Posterior vena cava (tissue), 2 donors: ENCODE measurements at regions not wholly inside any gene's neighbourhood (a gene's known extent, or its start where the extent isn't known, plus 50 kb on each side); places are given as distances from the start of the nearest gene placed in this dataset.
"Not testable (repeated sequence)": the region's sequence is repeated elsewhere in the genome, so short reads cannot be mapped to it uniquely, and the experiment has no call there.

Source experiments
- DNase-seq: peaks from one replicate; pipeline ENCODE4 v3.0.0-alpha.2; 2020; ENCODE audit warnings: low spot score
- intact Hi-C, 2 donors: fragments of 100-400 bp; cut with DNase I; formaldehyde crosslinking; loops; one replicate each; pipeline versions ENCODE4 v1.14.1 to v1.14.2; 2022 to 2023
- donor health status: DM: yes; HTN: yes; CAD: no.
- donor health status: DM: yes; HTN: yes; CAD: no.

DNA sequence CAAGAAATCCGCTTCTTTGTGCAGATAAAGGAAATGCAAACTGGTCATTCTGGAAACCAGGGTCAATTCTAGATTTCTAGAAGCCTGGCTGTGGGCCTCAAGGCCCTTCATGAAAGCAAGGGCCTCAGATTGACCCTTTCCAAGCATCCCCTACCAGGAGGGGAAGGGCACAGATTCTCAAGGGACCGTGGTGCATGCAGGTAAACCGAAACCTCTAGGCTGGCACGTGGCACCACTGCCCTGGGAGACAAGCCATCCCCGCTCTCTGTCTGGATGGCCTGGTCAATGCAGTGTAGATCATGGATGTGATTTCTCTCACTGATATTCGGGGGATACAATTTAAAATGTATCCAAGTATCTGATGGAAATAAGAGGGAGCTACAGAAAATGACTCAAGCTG lies 69.4 kb downstream of the TOMM20 start:
- intact Hi-C loops, result no loop called here
- DNase-seq, result peak; percentile 11

DNA sequence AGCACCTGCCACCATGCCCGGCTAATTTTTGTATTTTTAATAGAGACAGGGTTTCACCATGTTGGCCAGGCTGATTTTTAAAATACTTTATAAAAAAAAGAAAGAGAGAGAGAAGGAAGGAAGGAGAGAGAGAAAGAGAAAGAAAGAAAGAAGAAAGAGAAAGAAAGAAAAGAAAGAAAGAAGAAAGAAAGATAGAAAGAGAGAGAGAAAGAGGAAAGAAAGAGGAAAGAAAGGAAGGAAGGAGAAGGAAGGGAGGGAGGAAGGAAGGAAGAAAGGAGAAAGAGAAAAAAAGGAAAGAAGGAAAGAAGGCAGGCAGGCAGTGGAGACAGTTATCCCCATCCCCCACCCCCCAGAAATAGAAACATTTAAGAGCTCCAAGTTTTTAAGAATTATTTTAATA lies 69.9 kb downstream of the TOMM20 start:
- intact Hi-C loops, result no loop called here
- DNase-seq, result no peak

DNA sequence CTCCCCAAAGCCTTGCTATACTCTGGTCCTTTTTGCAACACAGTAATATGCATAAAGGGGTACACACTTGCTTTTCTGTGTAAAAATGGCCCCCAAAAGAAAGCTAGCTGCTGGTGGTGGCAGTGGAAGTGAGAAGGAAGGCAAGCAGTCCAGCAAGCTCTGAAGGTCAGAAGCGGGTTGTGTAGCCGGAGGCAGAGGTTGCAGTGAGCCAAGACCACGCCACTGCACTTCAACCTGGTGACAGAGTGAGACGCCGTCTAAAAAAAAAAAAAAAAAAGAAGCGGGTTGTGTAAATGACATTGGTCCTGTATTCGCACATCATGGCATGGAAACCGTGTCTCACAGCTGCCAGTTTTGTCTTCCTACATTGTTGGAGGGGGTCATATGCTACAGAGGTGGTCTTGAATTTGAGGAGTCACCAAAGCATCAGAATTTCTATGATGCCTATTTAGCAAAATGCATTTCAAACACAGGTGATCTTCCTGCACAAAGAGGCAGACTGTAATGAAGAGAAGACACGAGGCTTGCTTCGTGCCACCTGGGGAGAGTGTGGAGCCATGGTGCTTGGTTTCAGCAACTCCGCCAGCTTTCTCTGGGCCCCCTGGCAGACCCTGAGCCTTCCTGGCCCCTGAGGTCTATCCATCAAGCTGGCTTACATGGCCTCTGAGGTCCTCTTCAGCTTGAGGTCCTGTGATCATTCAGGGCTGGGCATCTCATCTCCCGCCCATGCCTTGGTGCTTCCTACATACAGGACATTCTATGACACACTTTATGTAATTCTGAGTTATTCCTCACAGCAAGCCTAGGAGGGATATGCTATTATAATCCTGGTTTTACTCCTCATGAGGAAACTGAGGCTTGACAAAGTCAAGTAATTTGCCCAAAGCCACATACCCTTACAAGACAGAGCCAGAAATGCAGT lies 71.0 kb downstream of the TOMM20 start:
- intact Hi-C loops, result no loop called here
- DNase-seq, result peak; percentile 41

- no peak for DNase-seq
- intact Hi-C loops, result no loop called here
Measured at GRCh38 chr1:235056937-235057336, 71.7 kb downstream of the TOMM20 start.

GRCh38 chr1:235054936-235055335 lies 73.7 kb downstream of the TOMM20 start:
- intact Hi-C loops, result no loop called here

GRCh38 chr1:235054466-235054865 lies 74.2 kb downstream of the TOMM20 start:
- intact Hi-C loops, result no loop called here
- no peak for DNase-seq

More at GRCh38 chr1:235054936-235055335, 73.7 kb downstream of the TOMM20 start:
- DNase-seq, result peak; percentile 44

DNA sequence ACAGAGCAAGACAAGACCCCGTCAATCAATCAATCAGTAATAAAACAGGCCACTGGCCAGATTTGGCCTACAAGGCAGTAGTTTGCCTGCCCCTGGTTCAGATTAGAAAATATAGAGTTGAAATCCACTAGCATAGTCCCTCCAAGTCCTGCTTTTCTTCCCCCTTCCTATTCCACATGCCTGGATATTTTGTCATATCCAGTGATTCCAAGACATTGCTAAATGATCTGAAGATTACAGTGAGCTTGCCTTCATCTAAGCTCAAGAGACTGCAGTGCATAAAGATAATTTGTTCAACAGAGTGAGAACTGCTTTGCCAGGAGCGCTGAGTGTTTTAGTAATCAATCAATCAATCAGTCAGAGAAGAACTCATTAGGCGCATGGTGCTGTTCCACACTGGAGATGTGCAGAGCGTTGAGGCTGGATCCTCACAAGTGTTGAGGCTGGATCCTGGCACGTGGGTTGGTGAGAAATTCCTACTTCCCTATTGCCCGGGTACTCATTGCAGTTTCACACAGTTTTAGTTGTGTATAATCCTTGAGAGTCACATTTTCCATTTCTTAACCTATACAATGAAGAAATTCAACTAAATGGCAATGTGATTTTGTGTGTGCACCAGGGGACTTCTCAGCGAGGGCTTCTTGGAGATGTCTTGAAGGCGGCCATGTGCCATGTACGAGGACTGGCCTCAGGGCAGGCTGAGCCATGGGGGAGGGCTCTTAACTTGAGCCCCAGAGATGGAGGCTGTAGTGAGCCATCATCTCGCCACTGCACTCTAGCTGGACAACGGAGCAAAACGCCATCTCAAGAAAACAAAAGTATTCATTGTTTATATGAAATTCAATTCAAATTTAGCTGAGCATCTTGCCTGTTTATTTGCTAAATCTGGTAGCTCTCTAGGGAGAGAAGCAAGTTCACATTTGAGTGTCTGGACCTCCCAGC lies 76.3 kb downstream of the TOMM20 start:
- DNase-seq, result peak; percentile 42
- intact Hi-C loops, result no loop called here

- peak; percentile 25 for DNase-seq
- intact Hi-C loops, result no loop called here
Measured at GRCh38 chr1:235051521-235051920, 77.1 kb downstream of the TOMM20 start.

DNA sequence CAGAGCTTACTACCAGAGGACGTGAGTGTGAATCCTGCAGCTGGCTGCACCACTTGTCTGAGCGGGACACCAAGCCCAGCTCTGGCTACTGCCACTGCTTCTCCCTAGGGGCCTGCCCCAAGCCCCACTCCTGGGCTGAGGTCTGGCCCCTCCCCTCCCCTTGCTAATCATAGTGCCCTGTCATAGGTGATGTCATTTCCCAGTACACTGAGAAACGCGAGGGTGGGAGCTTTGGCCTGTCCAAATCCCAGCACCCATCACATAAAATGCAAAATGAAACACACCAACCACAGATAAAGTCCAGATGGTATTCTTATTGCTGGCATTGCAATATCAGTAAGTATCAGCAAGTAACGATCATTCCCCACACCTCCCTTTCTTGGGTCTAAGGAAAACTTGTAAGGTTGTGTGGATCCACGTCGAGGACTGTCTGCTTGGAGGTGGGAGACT lies 77.7 kb downstream of the TOMM20 start:
- DNase-seq, result peak; percentile 87
- intact Hi-C loops, result no loop called here

- intact Hi-C loops, result not testable (repeated sequence)
- DNase-seq, result peak; percentile 65
Measured at GRCh38 chr1:235049716-235050378, 78.8 kb downstream of the TOMM20 start.

DNA sequence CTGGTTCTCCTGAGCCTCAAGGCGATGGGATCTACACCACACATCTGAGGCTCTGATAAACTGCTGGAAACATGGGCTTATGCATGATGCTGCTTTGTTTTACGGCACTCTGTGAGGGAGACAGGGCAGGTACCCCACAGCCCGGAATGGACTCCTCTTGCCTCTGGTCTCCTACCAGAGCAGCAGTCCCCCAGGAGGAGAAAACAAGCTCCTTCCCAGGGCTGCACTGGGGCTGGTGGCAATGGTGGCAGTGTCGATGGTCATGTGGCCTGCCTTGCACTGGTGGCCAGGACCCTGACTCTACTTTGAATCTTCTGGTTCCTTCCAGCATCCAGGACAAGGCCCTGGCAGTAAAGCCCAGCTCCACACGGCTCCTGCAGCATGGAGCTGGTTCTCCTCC lies 79.4 kb downstream of the TOMM20 start:
- intact Hi-C loops, result no loop called here
- peak; percentile 18 for DNase-seq

DNA sequence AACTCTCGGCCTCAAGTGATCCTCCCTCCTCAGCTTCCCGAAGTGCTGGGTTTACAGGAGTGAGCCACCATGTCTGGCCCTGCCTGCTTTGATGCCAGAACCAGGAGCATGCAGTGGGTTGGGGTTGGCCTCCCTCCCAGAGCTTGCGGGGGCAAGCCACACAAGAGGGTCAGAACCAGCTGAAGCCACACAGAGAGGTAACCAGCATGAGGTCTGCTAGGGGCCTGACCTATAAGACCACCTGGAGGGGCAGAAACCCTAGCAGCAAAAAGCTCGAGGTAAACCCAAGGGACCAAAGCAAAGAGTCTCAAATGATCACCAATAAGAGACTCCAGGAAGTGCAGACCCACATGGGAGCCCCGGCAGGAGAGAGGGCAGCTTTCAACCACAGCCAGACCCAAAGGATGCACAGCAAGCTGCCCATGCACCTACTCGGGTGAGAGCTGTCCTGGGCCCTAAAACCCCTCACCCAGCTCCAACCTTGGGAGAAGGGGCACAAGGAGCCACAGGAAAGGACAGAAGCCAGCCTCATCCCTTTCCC lies 81.2 kb downstream of the TOMM20 start:
- DNase-seq, result no peak
- intact Hi-C loops, result no loop called here

GRCh38 chr1:235045921-235046601 lies 82.6 kb downstream of the TOMM20 start:
- no peak for DNase-seq
- intact Hi-C loops, result no loop called here

DNA sequence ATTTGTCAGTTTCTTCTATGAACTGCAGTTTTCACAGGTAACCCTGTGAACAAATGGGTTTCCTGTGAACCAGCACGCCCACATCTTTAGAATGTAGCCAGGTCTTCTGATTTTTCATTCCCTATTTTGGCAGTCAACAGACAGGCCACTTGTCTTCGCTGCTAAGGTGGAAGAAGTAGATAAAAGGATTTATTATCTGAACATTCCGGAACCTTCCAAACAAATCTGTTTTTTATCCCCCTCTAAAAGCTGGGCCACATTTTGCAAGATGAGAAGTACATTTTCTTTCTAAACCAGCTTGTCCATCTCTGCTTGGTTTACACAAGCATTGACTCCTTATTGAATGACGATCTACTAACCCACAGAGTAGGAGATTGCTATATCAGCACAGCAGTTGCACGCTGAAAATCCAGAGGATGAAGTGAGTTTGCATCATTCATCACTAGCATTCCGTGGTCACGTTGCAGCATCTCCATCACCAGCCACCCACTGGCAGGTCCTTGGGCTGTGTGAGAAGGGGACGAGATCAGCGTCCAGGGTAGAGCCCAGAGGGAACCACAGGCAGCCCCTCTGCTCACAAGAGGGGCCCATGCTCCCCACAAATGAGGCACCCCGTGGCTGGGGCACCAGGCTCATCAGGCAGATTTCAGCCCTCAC lies 83.5 kb downstream of the TOMM20 start:
- DNase-seq, result no peak
- intact Hi-C loops, result no loop called here

GRCh38 chr1:235043234-235043633 lies 85.4 kb downstream of the TOMM20 start:
- intact Hi-C loops, result no loop called here

DNA sequence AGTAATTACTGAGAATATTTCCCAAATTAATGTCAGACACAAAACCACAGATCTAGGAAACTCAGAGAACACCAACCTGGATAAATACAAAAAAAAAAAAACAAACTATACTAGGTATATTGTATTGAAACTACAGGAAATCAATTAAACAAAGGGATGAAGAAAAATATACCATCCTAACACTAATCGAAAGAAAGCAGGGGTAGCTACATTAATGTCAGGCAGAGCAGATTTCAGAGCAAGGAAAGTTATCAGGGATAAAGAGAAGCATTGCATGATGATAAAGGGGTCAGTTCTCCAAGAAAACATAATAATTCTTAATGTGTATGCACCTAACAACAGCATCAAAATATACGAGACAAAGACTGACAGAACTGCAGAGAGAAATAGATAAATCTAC lies 89.9 kb downstream of the TOMM20 start:
- no peak for DNase-seq
- intact Hi-C loops, result no loop called here

More at GRCh38 chr1:235043234-235043633, 85.4 kb downstream of the TOMM20 start:
- DNase-seq, result no peak

DNA sequence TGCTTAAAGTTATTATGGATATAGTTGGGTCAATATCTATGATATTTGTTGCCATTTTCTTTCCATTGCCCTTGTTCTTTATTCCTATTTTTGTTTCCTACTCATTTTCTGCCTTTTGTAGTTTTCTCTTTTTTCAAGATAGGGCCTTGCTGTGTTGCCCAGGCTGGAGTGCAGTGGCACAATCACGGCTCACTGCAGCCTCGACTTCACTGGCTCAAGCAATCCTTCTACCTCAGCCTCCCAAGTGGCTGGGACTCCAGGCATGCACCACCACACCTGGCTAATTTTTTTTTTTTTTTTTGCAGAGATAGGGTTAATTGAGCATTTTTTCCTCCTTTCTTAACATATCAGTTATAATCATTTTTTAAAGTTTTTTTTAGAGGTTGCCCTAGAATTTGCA lies 92.7 kb downstream of the TOMM20 start:
- intact Hi-C loops, result no loop called here

DNA sequence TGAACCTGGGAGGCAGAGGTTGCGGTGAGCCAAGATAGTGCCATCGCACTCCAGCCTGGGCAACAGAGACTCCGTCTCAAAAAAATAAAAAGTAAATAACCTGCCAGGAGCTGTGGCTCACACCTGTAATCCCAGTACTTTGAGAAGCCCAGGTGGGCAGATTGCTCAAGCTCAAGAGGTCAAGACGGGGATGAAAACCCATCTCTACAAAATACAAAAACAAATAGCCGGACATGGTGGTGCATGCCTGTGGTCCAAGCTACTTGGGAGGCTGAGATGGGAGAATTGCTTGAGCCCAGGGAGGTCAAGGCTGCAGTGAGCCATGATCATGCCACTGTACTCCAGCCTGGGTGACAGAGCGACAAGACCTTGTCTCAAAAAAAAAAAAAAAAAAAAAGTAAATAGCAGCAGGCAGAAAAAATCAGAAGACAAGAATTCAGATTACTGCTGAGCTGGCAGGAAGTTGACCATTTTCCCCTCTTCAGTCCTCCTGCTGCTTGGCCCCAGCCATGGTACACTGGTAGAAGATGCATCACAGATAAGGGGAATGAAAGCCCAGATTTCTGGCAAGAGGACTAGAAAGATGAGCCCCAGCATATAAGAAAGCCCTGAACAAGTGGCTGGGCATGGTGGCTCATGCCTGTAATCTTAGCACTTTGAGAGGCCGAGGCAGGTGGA lies 97.6 kb downstream of the TOMM20 start:
- intact Hi-C loops, result no loop called here
- DNase-seq, result peak; percentile 34

More for the DNA sequence above, 92.7 kb downstream of the TOMM20 start:
- peak; percentile 24 for DNase-seq
